Astrocyte of the cerebellum (primary cell): ENCODE measurements at regions not wholly inside any gene's neighbourhood (a gene's known extent, or its start where the extent isn't known, plus 50 kb on each side); places are given as distances from the start of the nearest gene placed in this dataset.

Experiments
- DNase-seq: peaks from one replicate; pipeline ENCODE4 v3.0.0-alpha.2; 2011; ENCODE audit warnings: low read depth
- H3K4me3 ChIP-seq: 2 replicates; pipeline ENCODE4 v1.5.1; 2011; ENCODE audit warnings: mild to moderate bottlenecking, low read depth, low read length, moderate library complexity
- in situ Hi-C: cut with HindIII; loops from 2 replicates; pipeline ENCODE4 v1.10.0; 2017; ENCODE audit warnings: low sequenced_read_pairs
- TF ChIP-seq, protein P1 (sequence below): IDR thresholded peaks from 2 replicates; pipeline ENCODE4 v1.5.1; 2012; ENCODE audit warnings: low read length, low read depth, moderate library complexity, mild to moderate bottlenecking; ENCODE audit errors: missing control alignments

DNA sequence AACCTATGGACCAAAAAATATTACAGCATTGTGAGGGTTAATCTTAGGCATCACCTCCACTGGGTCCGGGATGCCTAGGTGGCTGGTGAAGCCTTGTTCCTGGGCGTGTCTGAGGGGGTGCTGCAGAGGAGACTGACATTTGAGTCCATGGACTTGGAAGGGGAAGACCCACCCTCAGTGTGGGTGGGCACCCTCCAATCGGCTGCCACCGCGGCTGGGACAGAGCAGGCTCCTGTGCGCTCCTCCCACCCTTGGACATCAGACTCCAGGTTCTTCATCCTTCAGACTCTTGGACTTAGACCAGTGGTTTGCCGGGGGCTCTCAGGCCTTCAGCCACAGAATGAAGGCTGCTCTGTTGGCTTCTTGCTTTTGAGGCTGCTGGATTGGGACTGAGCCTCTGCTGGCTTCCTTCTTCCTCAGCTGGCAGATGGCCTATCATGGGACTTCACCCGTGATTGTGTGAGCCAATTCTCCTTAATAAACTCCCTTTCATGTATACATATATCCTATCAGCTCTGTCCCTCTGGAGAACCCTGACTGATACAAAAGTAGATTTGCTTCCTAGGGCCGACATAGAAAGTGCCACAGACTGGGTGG is 113.1 kb downstream of the TTLL2 start:
- DNase-seq, result no peak
- TF ChIP-seq, protein P1, sequence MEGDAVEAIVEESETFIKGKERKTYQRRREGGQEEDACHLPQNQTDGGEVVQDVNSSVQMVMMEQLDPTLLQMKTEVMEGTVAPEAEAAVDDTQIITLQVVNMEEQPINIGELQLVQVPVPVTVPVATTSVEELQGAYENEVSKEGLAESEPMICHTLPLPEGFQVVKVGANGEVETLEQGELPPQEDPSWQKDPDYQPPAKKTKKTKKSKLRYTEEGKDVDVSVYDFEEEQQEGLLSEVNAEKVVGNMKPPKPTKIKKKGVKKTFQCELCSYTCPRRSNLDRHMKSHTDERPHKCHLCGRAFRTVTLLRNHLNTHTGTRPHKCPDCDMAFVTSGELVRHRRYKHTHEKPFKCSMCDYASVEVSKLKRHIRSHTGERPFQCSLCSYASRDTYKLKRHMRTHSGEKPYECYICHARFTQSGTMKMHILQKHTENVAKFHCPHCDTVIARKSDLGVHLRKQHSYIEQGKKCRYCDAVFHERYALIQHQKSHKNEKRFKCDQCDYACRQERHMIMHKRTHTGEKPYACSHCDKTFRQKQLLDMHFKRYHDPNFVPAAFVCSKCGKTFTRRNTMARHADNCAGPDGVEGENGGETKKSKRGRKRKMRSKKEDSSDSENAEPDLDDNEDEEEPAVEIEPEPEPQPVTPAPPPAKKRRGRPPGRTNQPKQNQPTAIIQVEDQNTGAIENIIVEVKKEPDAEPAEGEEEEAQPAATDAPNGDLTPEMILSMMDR, result no peak
- H3K4me3 ChIP-seq, result no peak overlapping the region
- in situ Hi-C loops, result no loop called here

DNA sequence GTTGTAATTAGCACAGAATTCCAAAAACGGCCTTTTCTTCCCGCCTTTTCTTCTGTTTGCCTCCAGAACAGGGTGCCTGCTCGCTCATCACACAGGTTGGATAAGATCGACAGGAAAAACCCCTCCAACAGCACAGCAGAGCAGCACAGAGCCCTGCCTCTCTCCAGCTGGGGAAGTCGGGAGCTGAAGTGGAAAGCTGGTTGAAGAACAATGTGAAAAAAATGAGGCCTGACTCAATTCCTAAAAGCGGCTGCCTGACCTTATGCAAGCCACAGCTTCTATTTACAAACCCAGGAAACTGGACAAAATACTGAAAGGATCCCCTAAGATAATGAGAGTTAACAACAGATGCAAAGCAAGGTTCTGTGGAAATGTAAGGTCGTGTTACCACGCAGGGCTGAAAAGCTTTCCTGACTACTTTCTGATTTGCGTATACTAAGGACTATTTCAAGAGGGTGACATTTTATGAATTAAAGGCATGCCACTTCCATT is 116.9 kb downstream of the TTLL2 start:
- TF ChIP-seq, protein P1, result no peak
- in situ Hi-C loops, result no loop called here
- no peak for DNase-seq
- H3K4me3 ChIP-seq, result no peak overlapping the region

DNA sequence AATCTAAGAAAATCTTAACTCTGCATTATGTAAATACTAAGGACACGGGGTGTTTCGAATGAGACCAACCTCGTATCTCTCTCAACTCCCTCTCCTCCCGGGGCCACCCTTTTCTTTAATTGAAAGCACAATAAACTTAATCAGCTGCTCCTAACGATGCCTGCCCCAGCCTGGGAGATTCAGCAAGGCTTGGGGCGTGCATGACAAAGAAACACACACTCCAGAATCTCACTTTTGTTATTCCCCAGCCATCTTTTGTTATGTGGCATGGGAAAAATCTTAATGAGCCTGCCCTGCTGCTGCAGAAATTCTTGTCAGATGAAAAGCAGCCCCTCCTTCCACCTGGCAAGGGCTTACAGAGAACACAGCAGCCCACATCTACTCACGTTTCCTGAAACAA is 117.4 kb downstream of the TTLL2 start:
- DNase-seq, result no peak
- in situ Hi-C loops, result no loop called here
- TF ChIP-seq, protein P1, result no peak
- no peak overlapping the region for H3K4me3 ChIP-seq

DNA sequence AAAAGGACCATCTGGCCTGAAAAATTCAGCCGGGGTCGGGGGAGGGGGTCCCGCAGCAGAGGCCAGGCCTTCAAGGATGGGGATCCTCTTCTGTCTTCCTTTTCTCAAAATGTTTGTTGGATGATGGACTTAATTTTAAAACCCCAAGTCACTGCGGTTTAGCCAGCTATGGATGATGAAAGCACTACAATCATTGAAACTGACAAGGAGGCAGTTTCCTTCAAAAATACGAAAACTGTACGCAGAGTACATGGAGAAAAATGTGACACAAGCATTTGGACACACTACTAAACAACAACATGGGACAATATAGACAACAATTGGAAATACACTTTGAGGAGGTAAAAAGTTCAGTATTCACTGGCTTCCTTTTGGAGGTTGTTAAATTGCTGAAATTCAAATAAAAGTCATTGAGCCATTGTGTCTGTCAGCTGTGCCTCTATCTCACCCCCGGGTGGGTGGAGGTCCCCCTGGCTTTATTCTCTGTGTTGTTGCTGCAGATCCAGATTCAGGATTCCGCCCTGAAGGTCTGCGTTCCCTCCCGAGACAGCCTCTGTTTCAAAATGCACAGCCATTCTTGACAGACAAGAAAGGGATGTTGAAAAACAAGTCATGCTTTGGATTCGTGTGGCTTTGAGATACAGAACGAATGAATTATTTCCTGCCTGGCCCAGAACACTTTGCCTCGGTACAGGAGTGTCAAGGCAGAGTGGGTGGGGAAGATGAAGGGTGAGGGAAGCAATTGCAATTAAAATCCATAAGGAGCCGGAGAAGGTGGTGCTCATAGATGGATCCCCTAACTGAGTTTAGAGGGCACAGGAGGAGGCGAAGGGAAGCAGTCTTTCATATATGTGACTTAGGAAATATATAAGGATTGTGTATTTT is 118.2 kb downstream of the TTLL2 start:
- TF ChIP-seq, protein P1, result no peak
- H3K4me3 ChIP-seq, result no peak overlapping the region
- DNase-seq, result no peak
- in situ Hi-C loops, result no loop called here

DNA sequence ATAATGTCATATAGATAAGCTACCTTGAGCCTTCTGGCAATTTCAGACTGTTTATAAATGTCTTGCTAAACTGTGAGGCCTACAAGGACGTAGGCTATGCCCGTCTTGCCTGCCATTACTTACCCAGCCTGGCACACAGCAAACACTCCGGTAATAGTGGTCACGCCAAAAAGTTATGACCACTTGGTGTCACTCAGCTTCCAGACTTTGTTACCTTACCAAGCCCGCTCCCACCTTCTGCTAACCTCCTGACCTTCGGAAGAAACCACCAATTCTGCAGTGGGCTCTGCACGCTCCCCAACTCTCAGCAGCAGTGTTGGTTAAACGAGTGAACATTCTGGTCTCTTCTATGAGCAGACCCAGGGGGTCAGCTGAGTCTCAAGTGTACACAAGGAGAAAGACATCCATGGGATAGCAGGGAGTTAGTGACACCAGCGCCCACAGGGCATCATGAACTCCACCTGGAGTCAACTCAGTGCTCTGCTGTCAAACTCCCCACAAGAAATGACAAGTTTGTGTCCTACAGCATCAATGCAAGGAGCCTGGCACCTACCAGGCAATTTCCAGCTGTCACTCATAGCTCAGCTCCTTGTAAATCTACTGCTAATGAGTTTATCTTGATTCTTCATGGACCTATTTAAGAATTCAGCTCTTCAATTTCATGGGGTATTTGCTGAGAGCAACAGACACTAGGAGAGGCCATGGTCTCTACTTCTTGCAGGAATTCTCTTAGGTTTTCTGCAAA is 119.9 kb downstream of the TTLL2 start:
- in situ Hi-C loops, result no loop called here
- no peak for DNase-seq
- TF ChIP-seq, protein P1, result no peak
- no peak overlapping the region for H3K4me3 ChIP-seq

DNA sequence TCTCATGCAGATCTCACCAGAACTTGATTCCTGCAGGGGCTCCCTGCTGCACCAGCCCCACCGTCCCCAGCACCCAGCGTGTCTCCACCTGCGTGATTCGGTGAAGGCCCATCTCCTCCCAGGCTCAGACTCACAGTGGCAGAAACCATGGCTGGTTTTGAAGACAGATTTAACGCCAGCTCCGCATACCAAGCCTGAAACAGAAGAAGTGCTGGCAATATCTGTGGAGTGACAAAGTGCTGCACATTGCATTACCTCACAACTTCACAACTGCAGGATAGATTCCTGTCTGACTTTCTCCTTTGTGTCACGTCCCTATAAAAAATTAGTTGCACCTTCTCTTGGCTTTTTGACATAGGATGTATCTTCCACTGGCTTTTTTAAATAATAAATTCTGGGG is 120.7 kb downstream of the TTLL2 start:
- no peak overlapping the region for H3K4me3 ChIP-seq
- DNase-seq, result no peak
- TF ChIP-seq, protein P1, result no peak
- in situ Hi-C loops, result no loop called here
